Left renal pelvis (tissue), 4 donors: ENCODE measurements at regions not wholly inside any gene's neighbourhood (a gene's known extent, or its start where the extent isn't known, plus 50 kb on each side); places are given as distances from the start of the nearest gene placed in this dataset.
"Not testable (repeated sequence)": the region's sequence is repeated elsewhere in the genome, so short reads cannot be mapped to it uniquely, and the experiment has no call there.

ENCODE experiments used
- DNase-seq, 4 donors: peaks; one replicate each; pipeline ENCODE4 v3.0.0-alpha.2; 2013; ENCODE audit warnings: low read depth in 4 of 4, low spot score in 3 of 4

- DNase-seq, result no peak
Observed at GRCh38 chr6:106885679-106886078, 88.8 kb downstream of the CD24 start.

GRCh38 chr6:106884576-106884975 is 90.0 kb downstream of the CD24 start:
- no peak for DNase-seq

- no peak for DNase-seq
Observed at GRCh38 chr6:106883808-106884262, 90.7 kb downstream of the CD24 start.

GRCh38 chr6:106882601-106883518 is 91.7 kb downstream of the CD24 start:
- DNase-seq, result no peak

GRCh38 chr6:106882138-106882537 is 92.4 kb downstream of the CD24 start:
- DNase-seq, result peak in 2 of 4 donors; percentile 37 to 40

- DNase-seq, result no peak
Observed at GRCh38 chr6:106880952-106881351, 93.6 kb downstream of the CD24 start.

GRCh38 chr6:106875782-106876321 is 98.7 kb downstream of the CD24 start:
- DNase-seq, result no peak

GRCh38 chr6:106874481-106874880 is 100.0 kb downstream of the CD24 start:
- DNase-seq, result no peak

GRCh38 chr6:106872049-106872448 is 102.5 kb downstream of the CD24 start:
- peak in 1 of 4 donors; percentile 30 for DNase-seq

- DNase-seq, result no peak
Observed at GRCh38 chr6:106870824-106871717, 103.5 kb downstream of the CD24 start.

GRCh38 chr6:106870069-106870468 is 104.5 kb downstream of the CD24 start:
- no peak for DNase-seq

GRCh38 chr6:106869203-106869602 is 105.3 kb downstream of the CD24 start:
- no peak for DNase-seq

- no peak for DNase-seq
Observed at GRCh38 chr6:106866875-106867658, 107.5 kb downstream of the CD24 start.

GRCh38 chr6:106862858-106863257 is 111.7 kb downstream of the CD24 start:
- DNase-seq, result no peak

GRCh38 chr6:106860940-106861339 is 113.6 kb downstream of the CD24 start:
- no peak for DNase-seq

- no peak for DNase-seq
Observed at GRCh38 chr6:106858653-106859092, 115.9 kb downstream of the CD24 start.

- DNase-seq, result no peak
Observed at GRCh38 chr6:106857771-106858652, 116.5 kb downstream of the CD24 start.

- DNase-seq, result not testable (repeated sequence)
Observed at GRCh38 chr6:106857310-106857709, 117.2 kb downstream of the CD24 start.

GRCh38 chr6:106856227-106856874 is 118.2 kb downstream of the CD24 start:
- no peak for DNase-seq
